ENCODE measurements at regions not wholly inside any gene's neighbourhood (a gene's known extent, or its start where the extent isn't known, plus 50 kb on each side); places are given as distances from the start of the nearest gene placed in this dataset.

DNA sequence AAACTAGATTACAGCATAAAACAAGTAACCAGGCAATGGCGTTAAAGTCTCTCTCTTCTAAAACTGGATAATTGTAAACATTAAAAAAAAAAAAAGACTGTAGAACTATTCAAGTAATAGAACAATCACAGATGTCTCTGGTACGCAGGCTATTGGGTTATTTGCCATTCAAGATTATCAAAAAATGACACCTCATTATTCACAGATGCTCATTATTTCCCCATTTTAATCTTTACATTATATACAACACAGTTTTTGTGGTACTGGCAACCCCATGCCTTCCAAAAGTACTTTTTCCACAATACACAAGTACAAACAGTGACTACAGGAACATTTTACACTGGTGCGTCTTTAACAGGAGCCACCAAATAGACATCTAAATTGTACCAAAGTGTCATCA, 109.4 kb downstream of the ZNF608 start:
- CTCF ChIA-PET = no interaction called here
- Histone ChIP-seq H3K4me1 (ENCODE audit: control extremely low read depth in 1 of 4, control insufficient read depth in 4 of 4, insufficient read depth in 4 of 4, low read length in 3 of 4) (no peaks in the 10 kb centered on the region), H3K27ac (ENCODE audit: insufficient read depth in 1 of 2, low read depth in 1 of 2, low read length in 2 of 2, poor library complexity in 1 of 2, severe bottlenecking in 2 of 2) (no peak overlapping the region), H3K27me3 (replicated peaks in 2 of 5; ENCODE audit: control insufficient read depth in 4 of 5, insufficient read depth in 5 of 5, low read length in 4 of 5) (no peaks in the 10 kb centered on the region), H3K36me3 (ENCODE audit: control insufficient read depth in 4 of 4, insufficient read depth in 4 of 4, low read length in 3 of 4) (peaks cover 2 to 13% (median 11%) of the 10 kb centered on the region in 4 experiments), H3K4me3 (ENCODE audit: control insufficient read depth in 1 of 7, extremely low read depth in 1 of 7, insufficient read depth in 4 of 7, low read depth in 2 of 7, low read length in 6 of 7) (no peak overlapping the region), H3K9me3 (ENCODE audit: control extremely low read depth in 1 of 5, control insufficient read depth in 4 of 5, insufficient read depth in 2 of 5, low read depth in 1 of 5, low read length in 4 of 5) (no peaks in the 10 kb centered on the region)
- POLR2A ChIA-PET = no interaction called here
- 88% methylated on average over 1 of the region's 3 CpGs for WGBS (ENCODE audit: insufficient coverage)
- no peak for DNase-seq

DNA sequence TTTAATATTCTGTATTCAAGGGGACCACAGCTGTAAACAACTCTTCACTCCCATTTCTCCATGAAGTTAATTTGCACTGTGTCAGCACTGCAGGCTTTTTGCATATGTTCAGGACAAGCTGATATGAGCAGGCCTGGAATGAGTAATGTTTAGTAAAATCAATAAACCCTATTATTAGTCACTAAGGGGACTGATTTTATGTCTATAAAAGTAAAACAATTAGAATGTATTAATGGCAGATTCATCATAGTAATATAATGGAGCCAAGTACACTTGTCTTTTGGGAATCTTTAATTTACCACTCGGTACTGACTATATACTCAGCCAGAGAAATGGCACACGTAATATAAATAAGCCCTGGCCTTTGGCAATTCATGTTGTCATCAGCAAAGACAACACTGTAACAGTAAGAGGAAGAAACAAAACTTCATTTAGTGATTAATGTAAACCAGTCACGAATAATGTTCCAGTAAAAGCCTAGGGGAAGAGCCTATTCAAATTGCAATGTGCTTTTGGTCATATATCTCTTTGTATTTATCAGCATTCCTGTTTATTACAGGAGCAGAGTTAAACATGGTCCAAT, 111.6 kb downstream of the ZNF608 start:
- no peaks in the 10 kb centered on the region for H3K4me1 ChIP-seq (ENCODE audit: control extremely low read depth in 1 of 4, control insufficient read depth in 4 of 4, insufficient read depth in 4 of 4, low read length in 3 of 4)
- H3K9me3 ChIP-seq (ENCODE audit: control extremely low read depth in 1 of 5, control insufficient read depth in 4 of 5, insufficient read depth in 2 of 5, low read depth in 1 of 5, low read length in 4 of 5) = no peaks in the 10 kb centered on the region
- ChIA-PET POLR2A (no interaction called here), CTCF (interaction anchor here (2.0 kb wide), 1 partner anchor 14 kb away, joined by 9 read pairs; no protein-coding TSS in a partner anchor)
- H3K27ac ChIP-seq (ENCODE audit: insufficient read depth in 1 of 2, low read depth in 1 of 2, low read length in 2 of 2, poor library complexity in 1 of 2, severe bottlenecking in 2 of 2) = no peak overlapping the region
- DNase-seq = no peak
- WGBS (ENCODE audit: insufficient coverage) = 90% methylated on average over 2 of the region's 3 CpGs
- H3K27me3 ChIP-seq (replicated peaks in 2 of 5; ENCODE audit: control insufficient read depth in 4 of 5, insufficient read depth in 5 of 5, low read length in 4 of 5) = peaks cover 0 to 3% (median 0%) of the 10 kb centered on the region in 5 experiments
- peaks cover 0 to 6% (median 6%) of the 10 kb centered on the region in 4 experiments for H3K36me3 ChIP-seq (ENCODE audit: control insufficient read depth in 4 of 4, insufficient read depth in 4 of 4, low read length in 3 of 4)
- H3K4me3 ChIP-seq (ENCODE audit: control insufficient read depth in 1 of 7, extremely low read depth in 1 of 7, insufficient read depth in 4 of 7, low read depth in 2 of 7, low read length in 6 of 7) = no peak overlapping the region

DNA sequence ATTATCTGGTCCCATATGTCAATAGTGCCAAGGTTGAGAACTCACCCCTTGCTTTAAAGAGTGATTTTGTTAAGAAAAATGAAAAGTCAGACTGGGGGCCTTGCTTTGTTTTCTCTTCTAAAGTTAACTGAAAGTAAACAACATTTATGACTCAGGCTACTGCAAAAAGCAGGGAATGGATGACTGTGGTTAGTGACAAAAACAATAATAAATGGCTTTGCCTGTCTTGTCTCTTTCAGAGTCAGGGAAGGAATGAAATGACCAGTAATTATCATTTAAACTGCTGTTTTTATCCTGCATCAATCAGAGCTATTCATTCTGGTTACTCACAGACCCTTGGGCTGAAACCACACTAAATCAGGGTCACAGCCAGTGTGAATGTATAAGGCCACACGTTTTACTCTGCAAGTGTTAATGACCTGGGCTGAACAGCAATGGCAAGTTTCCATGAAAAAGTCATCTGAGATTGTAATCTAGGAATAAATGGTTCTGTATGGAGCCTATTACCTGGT, 112.2 kb downstream of the ZNF608 start:
- no peaks in the 10 kb centered on the region for H3K9me3 ChIP-seq (ENCODE audit: control extremely low read depth in 1 of 5, control insufficient read depth in 4 of 5, insufficient read depth in 2 of 5, low read depth in 1 of 5, low read length in 4 of 5)
- 100% methylated on average over 1 of the region's 1 CpG for WGBS (ENCODE audit: insufficient coverage)
- DNase-seq = no peak
- CTCF ChIA-PET = no interaction called here
- POLR2A ChIA-PET = no interaction called here
- no peak overlapping the region for H3K4me3 ChIP-seq (ENCODE audit: control insufficient read depth in 1 of 7, extremely low read depth in 1 of 7, insufficient read depth in 4 of 7, low read depth in 2 of 7, low read length in 6 of 7)
- peaks cover 0 to 6% (median 5%) of the 10 kb centered on the region in 4 experiments for H3K36me3 ChIP-seq (ENCODE audit: control insufficient read depth in 4 of 4, insufficient read depth in 4 of 4, low read length in 3 of 4)
- no peak overlapping the region for H3K27ac ChIP-seq (ENCODE audit: insufficient read depth in 1 of 2, low read depth in 1 of 2, low read length in 2 of 2, poor library complexity in 1 of 2, severe bottlenecking in 2 of 2)
- H3K4me1 ChIP-seq (ENCODE audit: control extremely low read depth in 1 of 4, control insufficient read depth in 4 of 4, insufficient read depth in 4 of 4, low read length in 3 of 4) = peaks cover 0 to 3% (median 0%) of the 10 kb centered on the region in 4 experiments
- H3K27me3 ChIP-seq (replicated peaks in 2 of 5; ENCODE audit: control insufficient read depth in 4 of 5, insufficient read depth in 5 of 5, low read length in 4 of 5) = peaks cover 0 to 3% (median 0%) of the 10 kb centered on the region in 5 experiments

DNA sequence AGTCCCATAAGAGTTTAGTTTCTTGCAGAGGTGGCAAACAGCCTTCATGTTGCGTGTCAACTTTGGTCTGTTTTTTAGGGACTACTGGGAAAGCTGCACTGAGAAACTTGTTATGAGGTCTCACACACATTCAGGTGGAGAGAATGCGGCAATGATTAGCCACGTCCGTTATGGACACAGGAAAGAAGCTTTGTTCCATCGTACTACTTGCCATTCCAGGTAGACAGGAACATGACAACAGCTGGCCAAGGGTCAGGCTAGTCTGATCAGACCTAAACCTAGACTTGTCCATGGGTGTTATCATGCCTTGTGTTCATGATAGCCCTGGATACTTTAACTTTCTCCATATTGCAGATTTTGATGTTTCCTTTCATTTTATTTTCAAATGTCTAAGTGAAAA, 113.2 kb downstream of the ZNF608 start:
- Histone ChIP-seq H3K36me3 (ENCODE audit: control insufficient read depth in 4 of 4, insufficient read depth in 4 of 4, low read length in 3 of 4) (peaks cover 0 to 3% (median 0%) of the 10 kb centered on the region in 4 experiments), H3K27ac (ENCODE audit: insufficient read depth in 1 of 2, low read depth in 1 of 2, low read length in 2 of 2, poor library complexity in 1 of 2, severe bottlenecking in 2 of 2) (no peak overlapping the region), H3K4me1 (ENCODE audit: control extremely low read depth in 1 of 4, control insufficient read depth in 4 of 4, insufficient read depth in 4 of 4, low read length in 3 of 4) (peaks cover 0 to 8% (median 2%) of the 10 kb centered on the region in 4 experiments), H3K4me3 (ENCODE audit: control insufficient read depth in 1 of 7, extremely low read depth in 1 of 7, insufficient read depth in 4 of 7, low read depth in 2 of 7, low read length in 6 of 7) (no peak overlapping the region), H3K9me3 (ENCODE audit: control extremely low read depth in 1 of 5, control insufficient read depth in 4 of 5, insufficient read depth in 2 of 5, low read depth in 1 of 5, low read length in 4 of 5) (no peaks in the 10 kb centered on the region), H3K27me3 (replicated peaks in 2 of 5; ENCODE audit: control insufficient read depth in 4 of 5, insufficient read depth in 5 of 5, low read length in 4 of 5) (peaks cover 0 to 3% (median 0%) of the 10 kb centered on the region in 5 experiments)
- WGBS (ENCODE audit: insufficient coverage) = 100% methylated on average over 5 of the region's 5 CpGs
- DNase-seq = no peak
- ChIA-PET CTCF (no interaction called here), POLR2A (no interaction called here)

DNA sequence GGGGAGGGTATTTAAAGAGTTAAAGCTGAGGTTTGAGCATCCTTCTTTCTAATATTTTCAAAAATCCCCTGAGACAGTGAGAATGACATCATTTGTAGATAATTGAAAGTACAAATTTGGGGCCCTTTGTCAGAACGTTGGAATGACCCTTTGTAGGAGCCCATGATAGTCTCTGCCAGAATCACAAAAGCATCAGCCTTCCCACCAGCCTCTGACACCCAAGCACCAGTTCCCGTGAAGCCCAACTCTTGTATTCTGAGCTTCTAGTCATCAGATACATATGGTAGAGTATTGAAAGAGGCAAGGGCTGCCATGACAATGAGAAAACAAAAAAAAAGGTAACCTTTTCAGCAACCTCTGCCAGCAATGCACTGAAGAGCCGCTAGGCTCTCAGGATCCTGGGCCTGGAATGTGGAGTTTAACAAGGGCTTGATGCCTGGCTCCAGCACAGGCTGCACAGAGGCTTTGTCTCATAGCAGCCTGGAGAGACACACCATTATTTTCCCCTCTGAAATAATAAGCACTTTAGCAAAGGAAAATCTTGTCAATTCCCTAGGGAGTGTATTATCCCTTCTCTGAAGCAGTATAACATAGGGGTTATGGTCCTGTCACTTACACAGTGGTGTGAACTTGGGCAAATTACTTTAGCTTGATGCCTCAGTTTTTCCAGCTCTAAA, 114.4 kb downstream of the ZNF608 start:
- ChIA-PET CTCF (no interaction called here), POLR2A (no interaction called here)
- no peak for DNase-seq
- WGBS (ENCODE audit: insufficient coverage) = 92% methylated on average over 2 of the region's 3 CpGs
- Histone ChIP-seq H3K36me3 (ENCODE audit: control insufficient read depth in 4 of 4, insufficient read depth in 4 of 4, low read length in 3 of 4) (peaks cover 0 to 3% (median 0%) of the 10 kb centered on the region in 4 experiments), H3K27ac (ENCODE audit: insufficient read depth in 1 of 2, low read depth in 1 of 2, low read length in 2 of 2, poor library complexity in 1 of 2, severe bottlenecking in 2 of 2) (no peak overlapping the region), H3K4me3 (ENCODE audit: control insufficient read depth in 1 of 7, extremely low read depth in 1 of 7, insufficient read depth in 4 of 7, low read depth in 2 of 7, low read length in 6 of 7) (no peak overlapping the region), H3K27me3 (replicated peaks in 2 of 5; ENCODE audit: control insufficient read depth in 4 of 5, insufficient read depth in 5 of 5, low read length in 4 of 5) (peaks cover 0 to 3% (median 0%) of the 10 kb centered on the region in 5 experiments), H3K9me3 (ENCODE audit: control extremely low read depth in 1 of 5, control insufficient read depth in 4 of 5, insufficient read depth in 2 of 5, low read depth in 1 of 5, low read length in 4 of 5) (no peaks in the 10 kb centered on the region), H3K4me1 (ENCODE audit: control extremely low read depth in 1 of 4, control insufficient read depth in 4 of 4, insufficient read depth in 4 of 4, low read length in 3 of 4) (peaks cover 0 to 15% (median 8%) of the 10 kb centered on the region in 4 experiments)

DNA sequence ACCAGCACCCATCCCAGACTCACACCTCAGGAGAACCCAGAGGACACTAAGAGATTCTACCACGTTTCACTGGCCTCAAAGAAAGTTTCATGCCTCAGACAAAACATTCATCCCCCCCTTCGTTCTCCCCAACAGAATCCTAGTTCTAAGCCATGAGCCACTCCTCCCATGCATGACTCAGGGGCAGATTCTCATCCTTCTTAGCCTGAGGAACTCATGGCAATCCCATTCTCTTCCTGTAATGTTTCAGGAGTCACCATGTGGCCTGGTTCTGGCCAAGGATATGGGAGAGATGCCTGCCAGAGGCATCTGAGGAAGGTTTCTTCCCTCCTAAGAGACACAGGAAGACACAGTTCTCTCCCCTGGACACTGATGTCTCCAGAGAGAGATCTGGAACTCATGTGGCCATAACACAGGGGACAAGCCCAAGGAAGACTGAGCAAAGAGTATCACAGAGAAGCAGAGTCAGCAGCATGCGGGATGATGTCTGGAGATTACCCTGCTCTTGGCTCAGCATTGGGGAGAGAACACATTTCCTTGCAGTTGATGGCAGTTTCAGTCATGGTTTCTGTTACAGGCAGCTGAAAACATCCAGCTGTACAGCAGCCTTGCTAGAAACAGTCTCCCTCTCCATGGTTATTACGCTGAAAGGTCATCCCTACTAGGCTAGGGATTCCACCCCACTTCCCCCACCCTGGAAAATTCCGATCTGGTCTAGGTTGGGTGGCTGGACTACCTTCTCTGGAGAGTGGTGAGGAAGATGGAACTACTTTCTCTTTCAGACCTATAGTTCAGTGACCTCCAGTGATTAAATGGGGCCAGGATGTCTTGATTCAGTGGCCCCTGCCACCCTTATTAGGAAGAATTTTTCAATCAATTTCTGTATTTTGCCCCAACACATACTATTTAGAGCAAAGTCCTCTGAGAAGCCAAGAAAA, 115.4 kb downstream of the ZNF608 start:
- H3K27ac ChIP-seq (ENCODE audit: insufficient read depth in 1 of 2, low read depth in 1 of 2, low read length in 2 of 2, poor library complexity in 1 of 2, severe bottlenecking in 2 of 2) = no peak overlapping the region
- ChIA-PET POLR2A (no interaction called here), CTCF (no interaction called here)
- no peak overlapping the region for H3K4me3 ChIP-seq (ENCODE audit: control insufficient read depth in 1 of 7, extremely low read depth in 1 of 7, insufficient read depth in 4 of 7, low read depth in 2 of 7, low read length in 6 of 7)
- H3K4me1 ChIP-seq (ENCODE audit: control extremely low read depth in 1 of 4, control insufficient read depth in 4 of 4, insufficient read depth in 4 of 4, low read length in 3 of 4) = peaks cover 0 to 15% (median 8%) of the 10 kb centered on the region in 4 experiments
- WGBS (ENCODE audit: insufficient coverage) = 93% methylated on average over 3 of the region's 5 CpGs
- H3K27me3 ChIP-seq (replicated peaks in 2 of 5; ENCODE audit: control insufficient read depth in 4 of 5, insufficient read depth in 5 of 5, low read length in 4 of 5) = peaks cover 0 to 3% (median 0%) of the 10 kb centered on the region in 5 experiments
- no peaks in the 10 kb centered on the region for H3K9me3 ChIP-seq (ENCODE audit: control extremely low read depth in 1 of 5, control insufficient read depth in 4 of 5, insufficient read depth in 2 of 5, low read depth in 1 of 5, low read length in 4 of 5)
- peaks cover 0 to 3% (median 0%) of the 10 kb centered on the region in 4 experiments for H3K36me3 ChIP-seq (ENCODE audit: control insufficient read depth in 4 of 4, insufficient read depth in 4 of 4, low read length in 3 of 4)
- DNase-seq = no peak

All from common myeloid progenitor, CD34-positive (primary cell).